Testis (tissue), 2 donors: ENCODE measurements at regions not wholly inside any gene's neighbourhood (a gene's known extent, or its start where the extent isn't known, plus 50 kb on each side); places are given as distances from the start of the nearest gene placed in this dataset.

Experiments
- DNase-seq: peaks from one replicate; pipeline ENCODE4 v3.0.0-alpha.2; 2019
- H3K27ac ChIP-seq, 2 donors: fragments of 200-600 bp; sonication (generic); one replicate each; pipeline ENCODE4 v1.5.1; 2019
- H3K27me3 ChIP-seq: fragments of 200-600 bp; sonication (generic); one replicate; pipeline ENCODE4 v1.5.1; 2019
- H3K36me3 ChIP-seq: fragments of 200-600 bp; sonication (generic); one replicate; pipeline ENCODE4 v1.5.1; 2017; ENCODE audit warnings: low read depth; ENCODE audit errors: missing control alignments
- H3K4me1 ChIP-seq: fragments of 200-600 bp; sonication (generic); one replicate; pipeline ENCODE4 v1.5.1; 2019
- H3K4me3 ChIP-seq, 2 donors: fragments of 200-600 bp; sonication (generic); one replicate each; pipeline ENCODE4 v1.5.1; 2017 to 2019
- H3K9me3 ChIP-seq: fragments of 200-600 bp; sonication (generic); one replicate; pipeline ENCODE4 v1.5.1; 2017
- CTCF ChIP-seq, 3 experiments: fragments of 450-650 bp in 2 of 3; fragments of 200-600 bp in 1 of 3; sonication (generic) in 1 of 3; IDR thresholded peaks; one replicate each; pipeline ENCODE4 v1.5.1; 2016 to 2019; ENCODE audit warnings: antibody characterized with exemption in 3 of 3, mild to moderate bottlenecking in 2 of 3, moderate library complexity in 1 of 3
- POLR2A ChIP-seq: fragments of 450-650 bp; IDR thresholded peaks from one replicate; pipeline ENCODE4 v1.6.1; 2017; ENCODE audit warnings: antibody characterized with exemption, mild to moderate bottlenecking, moderate library complexity
- WGBS, 2 donors: methylation state at CpG; one replicate each; pipeline ENCODE4 v1.1.5; 2018; 5-methylcytosine and 5-hydroxymethylcytosine counted together
- intact Hi-C: fragments of 100-400 bp; cut with DNase I; formaldehyde crosslinking; loops from one replicate; pipeline ENCODE4 v1.15.1; 2023; ENCODE audit warnings: low total_unique reads

GRCh38 chr1:204744107-204744779 lies 58.7 kb upstream of the LRRN2 start:
- Histone ChIP-seq H3K4me1 (no peaks in the 10 kb centered on the region), H3K4me3 (no peak overlapping the region), H3K36me3 (no peaks in the 10 kb centered on the region), H3K27me3 (no peaks in the 10 kb centered on the region), H3K27ac (no peak overlapping the region), H3K9me3 (no peaks in the 10 kb centered on the region)
- no peak for TF ChIP-seq POLR2A
- TF ChIP-seq CTCF (IDR thresholded peaks at IDR 0.05), result no peak
- intact Hi-C loops, result no loop called here
- no peak for DNase-seq
- WGBS, 2 donors, result 85 to 92% methylated on average over 7 of the region's 7 CpGs

GRCh38 chr1:204746838-204747442 lies 61.4 kb upstream of the LRRN2 start:
- peak; percentile 69 for DNase-seq
- no peaks in the 10 kb centered on the region for H3K9me3 ChIP-seq
- intact Hi-C loops, result no loop called here
- H3K27ac ChIP-seq, result no peak overlapping the region
- H3K36me3 ChIP-seq, result no peaks in the 10 kb centered on the region
- H3K4me1 ChIP-seq, result no peaks in the 10 kb centered on the region
- H3K4me3 ChIP-seq, result no peak overlapping the region
- no peaks in the 10 kb centered on the region for H3K27me3 ChIP-seq
- TF ChIP-seq CTCF (IDR thresholded peaks at IDR 0.05), result peak; percentile 23 to 94 (median 59)
- TF ChIP-seq POLR2A, result no peak

- TF ChIP-seq POLR2A, result no peak
- TF ChIP-seq CTCF (IDR thresholded peaks at IDR 0.05), result no peak
- 33 to 36% methylated on average over 6 of the region's 6 CpGs for WGBS, 2 donors
- Histone ChIP-seq H3K27me3 (no peaks in the 10 kb centered on the region), H3K27ac (no peak overlapping the region), H3K4me3 (peak overlapping the region in 1 of 2 donors; percentile 39), H3K36me3 (no peaks in the 10 kb centered on the region), H3K9me3 (no peaks in the 10 kb centered on the region), H3K4me1 (no peaks in the 10 kb centered on the region)
- no peak for DNase-seq
- intact Hi-C loops, result no loop called here
Measured at GRCh38 chr1:204751480-204751879, 65.9 kb upstream of the LRRN2 start.

GRCh38 chr1:204751883-204752687 lies 66.5 kb upstream of the LRRN2 start:
- no peak for DNase-seq
- intact Hi-C loops, result no loop called here
- Histone ChIP-seq H3K4me3 (peak overlapping the region in 1 of 2 donors; percentile 39), H3K36me3 (no peaks in the 10 kb centered on the region), H3K27ac (no peak overlapping the region), H3K9me3 (no peaks in the 10 kb centered on the region), H3K27me3 (no peaks in the 10 kb centered on the region), H3K4me1 (no peaks in the 10 kb centered on the region)
- no peak for TF ChIP-seq POLR2A
- TF ChIP-seq CTCF (IDR thresholded peaks at IDR 0.05), result no peak
- 64 to 79% methylated on average over 9 to 24 of the region's 24 CpGs for WGBS, 2 donors
